ENCODE measurements at regions not wholly inside any gene's neighbourhood (a gene's known extent, or its start where the extent isn't known, plus 50 kb on each side); places are given as distances from the start of the nearest gene placed in this dataset.

GRCh38 chr3:95775486-95776094 is 1038.8 kb upstream of the EPHA6 start:
- Histone ChIP-seq H3K79me2 (no peaks in the 10 kb centered on the region), H3K4me1 (no peaks in the 10 kb centered on the region), H3K4me2 (ENCODE audit: low read length) (no peak overlapping the region), H3K27ac (no peak overlapping the region), H3K9me3 (ENCODE audit: control insufficient read depth, low read length) (no peaks in the 10 kb centered on the region), H3K36me3 (ENCODE audit: control insufficient read depth, insufficient read depth, low read length) (no peaks in the 10 kb centered on the region), H2AFZ (no peak overlapping the region), H3K27me3 (ENCODE audit: control insufficient read depth, insufficient read depth, low read length) (no peaks in the 10 kb centered on the region), H3K4me3 (ENCODE audit: low read depth, low read length) (no peak overlapping the region), H3K9ac (no peak overlapping the region)
- no peak for TF ChIP-seq CTCF (IDR thresholded peaks at IDR 0.05)

GRCh38 chr3:95781598-95781997 is 1032.8 kb upstream of the EPHA6 start:
- Histone ChIP-seq H3K9me3 (ENCODE audit: control insufficient read depth, low read length) (no peaks in the 10 kb centered on the region), H3K4me2 (ENCODE audit: low read length) (no peak overlapping the region), H3K36me3 (ENCODE audit: control insufficient read depth, insufficient read depth, low read length) (no peaks in the 10 kb centered on the region), H2AFZ (no peak overlapping the region), H3K4me1 (no peaks in the 10 kb centered on the region), H3K4me3 (ENCODE audit: low read depth, low read length) (no peak overlapping the region), H3K9ac (no peak overlapping the region), H3K79me2 (no peaks in the 10 kb centered on the region), H3K27ac (no peak overlapping the region), H3K27me3 (ENCODE audit: control insufficient read depth, insufficient read depth, low read length) (no peaks in the 10 kb centered on the region)
- no peak for TF ChIP-seq CTCF (IDR thresholded peaks at IDR 0.05)

- Histone ChIP-seq H3K4me3 (ENCODE audit: low read depth, low read length) (no peak overlapping the region), H3K9me3 (ENCODE audit: control insufficient read depth, low read length) (no peaks in the 10 kb centered on the region), H3K27me3 (ENCODE audit: control insufficient read depth, insufficient read depth, low read length) (no peaks in the 10 kb centered on the region), H3K27ac (no peak overlapping the region), H3K4me2 (ENCODE audit: low read length) (no peak overlapping the region), H2AFZ (no peak overlapping the region), H3K36me3 (ENCODE audit: control insufficient read depth, insufficient read depth, low read length) (no peaks in the 10 kb centered on the region), H3K4me1 (no peaks in the 10 kb centered on the region), H3K9ac (no peak overlapping the region), H3K79me2 (no peaks in the 10 kb centered on the region)
- TF ChIP-seq CTCF (IDR thresholded peaks at IDR 0.05): no peak
Measured at GRCh38 chr3:95789111-95789510, 1025.3 kb upstream of the EPHA6 start.

GRCh38 chr3:95797081-95797480 is 1017.3 kb upstream of the EPHA6 start:
- no peak for TF ChIP-seq CTCF (IDR thresholded peaks at IDR 0.05)
- Histone ChIP-seq H3K4me2 (ENCODE audit: low read length) (no peak overlapping the region), H3K4me3 (ENCODE audit: low read depth, low read length) (no peak overlapping the region), H3K9me3 (ENCODE audit: control insufficient read depth, low read length) (no peaks in the 10 kb centered on the region), H3K36me3 (ENCODE audit: control insufficient read depth, insufficient read depth, low read length) (no peaks in the 10 kb centered on the region), H3K27ac (no peak overlapping the region), H3K27me3 (ENCODE audit: control insufficient read depth, insufficient read depth, low read length) (no peaks in the 10 kb centered on the region), H2AFZ (no peak overlapping the region), H3K9ac (no peak overlapping the region), H3K79me2 (no peaks in the 10 kb centered on the region), H3K4me1 (no peaks in the 10 kb centered on the region)

GRCh38 chr3:95798628-95799027 is 1015.8 kb upstream of the EPHA6 start:
- TF ChIP-seq CTCF (IDR thresholded peaks at IDR 0.05): no peak
- Histone ChIP-seq H3K4me3 (ENCODE audit: low read depth, low read length) (no peak overlapping the region), H3K4me1 (no peaks in the 10 kb centered on the region), H3K27ac (no peak overlapping the region), H3K9ac (no peak overlapping the region), H3K9me3 (ENCODE audit: control insufficient read depth, low read length) (no peaks in the 10 kb centered on the region), H3K79me2 (no peaks in the 10 kb centered on the region), H3K4me2 (ENCODE audit: low read length) (no peak overlapping the region), H3K36me3 (ENCODE audit: control insufficient read depth, insufficient read depth, low read length) (no peaks in the 10 kb centered on the region), H3K27me3 (ENCODE audit: control insufficient read depth, insufficient read depth, low read length) (no peaks in the 10 kb centered on the region), H2AFZ (no peak overlapping the region)

All from parathyroid adenoma (tissue), 2 donors.